ENCODE measurements at regions not wholly inside any gene's neighbourhood (a gene's known extent, or its start where the extent isn't known, plus 50 kb on each side); places are given as distances from the start of the nearest gene placed in this dataset.
"Not testable (repeated sequence)": the region's sequence is repeated elsewhere in the genome, so short reads cannot be mapped to it uniquely, and the experiment has no call there.

- no peak overlapping the region for H3K4me3 ChIP-seq (ENCODE audit: low read depth, low read length)
- no peak for TF ChIP-seq CTCF (IDR thresholded peaks at IDR 0.05; ENCODE audit: borderline replicate concordance, insufficient read depth, low read depth, low read length)
These were observed 422.4 kb upstream of the LMO3 start for GRCh38 chr12:17028348-17028747.

GRCh38 chr12:17025424-17025823, 419.5 kb upstream of the LMO3 start:
- H3K4me3 ChIP-seq (ENCODE audit: low read depth, low read length): not testable (repeated sequence)

- TF ChIP-seq CTCF (IDR thresholded peaks at IDR 0.05; ENCODE audit: borderline replicate concordance, insufficient read depth, low read depth, low read length): no peak
- no peak overlapping the region for H3K4me3 ChIP-seq (ENCODE audit: low read depth, low read length)
These were observed 414.8 kb upstream of the LMO3 start for GRCh38 chr12:17020765-17021164.

GRCh38 chr12:17017402-17017801, 411.4 kb upstream of the LMO3 start:
- no peak for TF ChIP-seq CTCF (IDR thresholded peaks at IDR 0.05; ENCODE audit: borderline replicate concordance, insufficient read depth, low read depth, low read length)
- no peak overlapping the region for H3K4me3 ChIP-seq (ENCODE audit: low read depth, low read length)

GRCh38 chr12:17016116-17016864, 410.3 kb upstream of the LMO3 start:
- H3K4me3 ChIP-seq (ENCODE audit: low read depth, low read length): no peak overlapping the region
- TF ChIP-seq CTCF (IDR thresholded peaks at IDR 0.05; ENCODE audit: borderline replicate concordance, insufficient read depth, low read depth, low read length): no peak

- H3K4me3 ChIP-seq (ENCODE audit: low read depth, low read length): no peak overlapping the region
- no peak for TF ChIP-seq CTCF (IDR thresholded peaks at IDR 0.05; ENCODE audit: borderline replicate concordance, insufficient read depth, low read depth, low read length)
These were observed 409.5 kb upstream of the LMO3 start for GRCh38 chr12:17015501-17015900.

- H3K4me3 ChIP-seq (ENCODE audit: low read depth, low read length): not testable (repeated sequence)
These were observed 401.6 kb upstream of the LMO3 start for GRCh38 chr12:17007442-17008040.

GRCh38 chr12:16998538-16998937, 392.6 kb upstream of the LMO3 start:
- not testable (repeated sequence) for H3K4me3 ChIP-seq (ENCODE audit: low read depth, low read length)

- TF ChIP-seq CTCF (IDR thresholded peaks at IDR 0.05; ENCODE audit: borderline replicate concordance, insufficient read depth, low read depth, low read length): no peak
- no peak overlapping the region for H3K4me3 ChIP-seq (ENCODE audit: low read depth, low read length)
These were observed 378.5 kb upstream of the LMO3 start for GRCh38 chr12:16984484-16984883.
